PC-3 (cell line): ENCODE measurements at regions not wholly inside any gene's neighbourhood (a gene's known extent, or its start where the extent isn't known, plus 50 kb on each side); places are given as distances from the start of the nearest gene placed in this dataset.

Experiments
- ATAC-seq: fragments of 200-7000 bp; cut with Tn5 transposase; 2 replicates; pipeline ENCODE4 v1.9.1; 2020; ENCODE audit warnings: mild to moderate bottlenecking, moderate library complexity
- BruUV-seq: library from RNA; stranded (reverse); fragments of 400-500 nt; replicated peaks from 2 replicates; lab custom pipeline; 2021; lab: Mats Ljungman, UMichigan
- CTCF ChIA-PET: fragments of 300-600 bp; sonication (Branson Sonifier 250); formaldehyde crosslinking; loops from one replicate; lab custom pipeline; 2022; ENCODE audit warnings: antibody characterized with exemption; lab: Charles Lee
- POLR2A ChIA-PET: fragments of 300-600 bp; sonication (Branson Sonifier 250); formaldehyde crosslinking; loops from one replicate; lab custom pipeline; 2022; ENCODE audit warnings: antibody characterized with exemption; ENCODE audit not compliant: unreplicated experiment; lab: Charles Lee
- DNase-seq: peaks from one replicate; pipeline ENCODE4 v3.0.0-alpha.2; 2015
- H2AFZ ChIP-seq: fragments of 300-600 bp; sonication (generic); 2 replicates; pipeline ENCODE4 v1.6.0; 2016; ENCODE audit warnings: antibody characterized with exemption, low read length
- H3F3A ChIP-seq: fragments of 300-600 bp; sonication (generic); one replicate; pipeline ENCODE4 v1.6.0; 2017; ENCODE audit warnings: antibody characterized with exemption, low read length, control low read depth, mild to moderate bottlenecking; ENCODE audit not compliant: unreplicated experiment
- H3K27ac ChIP-seq: fragments of 300-600 bp; sonication (generic); 2 replicates; pipeline ENCODE4 v1.5.1; 2016; ENCODE audit warnings: mild to moderate bottlenecking, low read length
- H3K27me3 ChIP-seq: fragments of 300-600 bp; sonication (generic); 2 replicates; pipeline ENCODE4 v1.6.1; 2016; ENCODE audit warnings: low read length, mixed read lengths
- H3K36me3 ChIP-seq: fragments of 300-600 bp; sonication (generic); 2 replicates; pipeline ENCODE4 v1.6.1; 2016; ENCODE audit warnings: low read depth, mixed run types, low read length, mixed read lengths
- H3K4me1 ChIP-seq: fragments of 300-600 bp; sonication (generic); 2 replicates; pipeline ENCODE4 v1.5.1; 2016; ENCODE audit warnings: low read length; ENCODE audit not compliant: insufficient read depth
- H3K4me2 ChIP-seq: fragments of 300-600 bp; sonication (generic); 2 replicates; pipeline ENCODE4 v1.6.0; 2016; ENCODE audit warnings: low read length
- H3K4me3 ChIP-seq: fragments of 300-600 bp; sonication (generic); 2 replicates; pipeline ENCODE4 v1.5.1; 2016; ENCODE audit warnings: mild to moderate bottlenecking, low read length, mixed read lengths
- H3K79me2 ChIP-seq: fragments of 300-600 bp; sonication (generic); 2 replicates; pipeline ENCODE4 v1.6.1; 2017; ENCODE audit warnings: low read length, mixed read lengths
- H3K9ac ChIP-seq: fragments of 300-600 bp; sonication (generic); 2 replicates; pipeline ENCODE4 v1.6.0; 2016; ENCODE audit warnings: mild to moderate bottlenecking, low read length
- H3K9me2 ChIP-seq: fragments of 300-600 bp; sonication (generic); replicated peaks from 2 replicates; pipeline ENCODE4 v1.6.1; 2016; ENCODE audit warnings: mixed run types, low read length, mixed read lengths
- H3K9me3 ChIP-seq: fragments of 300-600 bp; sonication (generic); 2 replicates; pipeline ENCODE4 v1.6.1; 2016; ENCODE audit warnings: low read length, mixed read lengths
- H4K20me1 ChIP-seq: fragments of 300-600 bp; sonication (generic); 2 replicates; pipeline ENCODE4 v1.6.1; 2016; ENCODE audit warnings: low read length, mixed read lengths
- EZH2 ChIP-seq: fragments of 300-600 bp; sonication (generic); IDR thresholded peaks from one replicate; pipeline ENCODE4 v1.6.1; 2017; ENCODE audit warnings: antibody characterized with exemption, mild to moderate bottlenecking, low read length; ENCODE audit not compliant: unreplicated experiment
- EZH2phosphoT487 ChIP-seq: fragments of 300-600 bp; sonication (generic); IDR thresholded peaks from 2 replicates; pipeline ENCODE4 v1.6.1; 2018; ENCODE audit warnings: mild to moderate bottlenecking, antibody characterized with exemption, low read length, borderline replicate concordance
- intact Hi-C: fragments of 100-400 bp; cut with micrococcal nuclease; formaldehyde crosslinking; loops from 2 replicates; pipeline ENCODE4 v1.9.0; 2023
- TF ChIP-seq, protein P1 (sequence below): fragments of 300-600 bp; sonication (generic); conservative IDR thresholded peaks from 2 replicates; pipeline ENCODE4 v1.5.1; 2017; ENCODE audit warnings: antibody characterized with exemption, low read depth, mild to moderate bottlenecking, low read length

DNA sequence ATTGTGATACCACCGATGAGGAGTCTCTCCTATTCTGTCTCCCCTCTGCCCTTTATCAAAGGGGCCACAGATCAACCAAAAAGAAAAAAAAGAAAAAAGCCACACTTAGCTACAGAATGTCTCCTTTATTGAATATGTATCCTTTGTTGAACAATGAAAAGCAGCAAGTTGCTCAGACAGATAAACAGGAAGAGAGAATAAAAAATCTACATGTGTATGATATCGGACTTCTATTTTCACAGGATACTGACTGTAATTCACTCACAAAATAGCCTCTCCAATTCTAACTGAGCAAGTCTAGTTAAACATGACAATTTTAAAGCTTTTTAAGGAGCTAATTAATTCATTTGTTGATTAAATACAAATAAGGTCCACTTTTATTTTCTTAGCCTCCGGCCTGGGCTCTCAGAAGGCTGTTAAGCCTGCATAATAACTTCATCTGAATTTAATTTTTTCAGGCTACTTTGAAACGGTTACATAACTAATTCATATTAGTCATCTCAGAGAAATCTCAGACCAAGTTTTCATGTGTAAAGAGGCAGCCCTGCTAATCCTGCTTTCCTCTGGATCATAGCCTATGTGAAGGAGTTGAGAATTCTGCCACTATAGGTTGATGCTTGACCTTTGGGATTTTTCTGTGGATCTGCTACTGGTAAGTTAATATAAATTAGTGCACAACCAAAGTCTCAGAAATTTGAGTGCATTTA, 304.1 kb upstream of the NR5A2 start:
- Histone ChIP-seq H3K36me3 (no peaks in the 10 kb centered on the region), H3K4me2 (no peak overlapping the region), H3K9ac (no peak overlapping the region), H3F3A (no peaks in the 10 kb centered on the region), H3K4me1 (no peaks in the 10 kb centered on the region), H4K20me1 (no peaks in the 10 kb centered on the region), H3K4me3 (no peak overlapping the region), H3K79me2 (no peaks in the 10 kb centered on the region), H3K27me3 (no peaks in the 10 kb centered on the region), H3K9me2 (no peaks in the 10 kb centered on the region), H2AFZ (no peak overlapping the region), H3K9me3 (no peaks in the 10 kb centered on the region), H3K27ac (no peak overlapping the region)
- ChIA-PET CTCF (no interaction called here), POLR2A (no interaction called here)
- BruUV-seq = no TSS peak
- intact Hi-C loops = no loop called here
- DNase-seq = no peak
- no peak for ATAC-seq
- TF ChIP-seq EZH2phosphoT487 (no peak), EZH2 (no peak)
- TF ChIP-seq, protein P1, sequence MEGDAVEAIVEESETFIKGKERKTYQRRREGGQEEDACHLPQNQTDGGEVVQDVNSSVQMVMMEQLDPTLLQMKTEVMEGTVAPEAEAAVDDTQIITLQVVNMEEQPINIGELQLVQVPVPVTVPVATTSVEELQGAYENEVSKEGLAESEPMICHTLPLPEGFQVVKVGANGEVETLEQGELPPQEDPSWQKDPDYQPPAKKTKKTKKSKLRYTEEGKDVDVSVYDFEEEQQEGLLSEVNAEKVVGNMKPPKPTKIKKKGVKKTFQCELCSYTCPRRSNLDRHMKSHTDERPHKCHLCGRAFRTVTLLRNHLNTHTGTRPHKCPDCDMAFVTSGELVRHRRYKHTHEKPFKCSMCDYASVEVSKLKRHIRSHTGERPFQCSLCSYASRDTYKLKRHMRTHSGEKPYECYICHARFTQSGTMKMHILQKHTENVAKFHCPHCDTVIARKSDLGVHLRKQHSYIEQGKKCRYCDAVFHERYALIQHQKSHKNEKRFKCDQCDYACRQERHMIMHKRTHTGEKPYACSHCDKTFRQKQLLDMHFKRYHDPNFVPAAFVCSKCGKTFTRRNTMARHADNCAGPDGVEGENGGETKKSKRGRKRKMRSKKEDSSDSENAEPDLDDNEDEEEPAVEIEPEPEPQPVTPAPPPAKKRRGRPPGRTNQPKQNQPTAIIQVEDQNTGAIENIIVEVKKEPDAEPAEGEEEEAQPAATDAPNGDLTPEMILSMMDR = no peak

DNA sequence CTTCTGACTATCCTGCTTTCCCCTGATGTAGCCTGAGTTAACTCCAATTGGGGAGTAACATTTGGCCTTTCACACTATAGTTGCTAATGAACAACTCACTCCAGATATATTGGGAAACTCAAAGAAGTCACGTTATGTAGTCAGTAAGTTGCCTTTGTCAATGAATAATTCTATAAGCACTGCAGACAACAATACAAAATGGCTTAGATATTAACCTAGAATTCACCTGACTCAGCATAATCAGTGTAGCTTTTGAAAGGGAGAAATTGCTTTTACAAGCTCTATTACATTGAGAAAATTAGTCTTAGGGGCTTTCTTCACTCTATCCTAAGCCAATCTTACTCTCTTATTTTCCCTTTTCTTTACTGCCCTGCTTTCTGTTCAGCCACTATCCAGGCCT, 303.5 kb upstream of the NR5A2 start:
- Histone ChIP-seq H4K20me1 (no peaks in the 10 kb centered on the region), H3K9me2 (no peaks in the 10 kb centered on the region), H3K4me1 (no peaks in the 10 kb centered on the region), H3K4me2 (no peak overlapping the region), H3K27me3 (no peaks in the 10 kb centered on the region), H3K9me3 (no peaks in the 10 kb centered on the region), H3K9ac (no peak overlapping the region), H3K79me2 (no peaks in the 10 kb centered on the region), H3F3A (no peaks in the 10 kb centered on the region), H3K27ac (no peak overlapping the region), H2AFZ (no peak overlapping the region), H3K36me3 (no peaks in the 10 kb centered on the region), H3K4me3 (no peak overlapping the region)
- DNase-seq = no peak
- intact Hi-C loops = no loop called here
- no peak for ATAC-seq
- no peak for TF ChIP-seq EZH2phosphoT487
- TF ChIP-seq, protein P1 = no peak
- no peak for TF ChIP-seq EZH2
- no TSS peak for BruUV-seq
- ChIA-PET POLR2A (no interaction called here), CTCF (no interaction called here)

DNA sequence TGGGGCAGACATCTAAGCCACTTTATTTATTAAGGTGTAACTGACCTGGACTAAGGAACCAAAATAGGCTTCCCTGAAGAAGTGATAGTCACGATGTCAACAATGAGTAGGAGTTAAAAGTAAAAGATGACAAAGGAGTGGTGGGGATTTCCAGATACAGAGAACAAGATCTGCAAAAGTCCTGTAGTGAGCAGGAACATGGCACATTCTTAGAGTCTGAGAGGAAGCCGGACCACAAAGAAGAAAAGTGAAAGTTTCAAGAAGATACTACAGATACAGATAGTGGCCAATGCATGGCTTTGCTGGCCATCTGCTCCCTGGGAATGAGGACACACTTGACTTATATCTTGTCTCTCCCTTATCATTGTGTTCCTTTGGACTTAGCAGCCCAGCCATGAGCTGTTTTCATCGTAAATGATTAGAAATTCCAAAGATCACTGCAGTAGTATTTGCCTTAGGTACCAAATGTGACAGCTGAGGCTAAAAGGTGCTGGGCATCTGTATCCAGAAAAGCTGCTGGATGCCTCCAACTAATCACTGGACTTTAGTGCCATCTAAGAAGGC, 302.4 kb upstream of the NR5A2 start:
- Histone ChIP-seq H3K4me3 (no peak overlapping the region), H3K36me3 (no peaks in the 10 kb centered on the region), H3K9me3 (no peaks in the 10 kb centered on the region), H3K9me2 (no peaks in the 10 kb centered on the region), H3F3A (no peaks in the 10 kb centered on the region), H3K4me2 (no peak overlapping the region), H3K79me2 (no peaks in the 10 kb centered on the region), H4K20me1 (no peaks in the 10 kb centered on the region), H3K4me1 (no peaks in the 10 kb centered on the region), H3K27me3 (no peaks in the 10 kb centered on the region), H2AFZ (no peak overlapping the region), H3K27ac (no peak overlapping the region), H3K9ac (no peak overlapping the region)
- ChIA-PET CTCF (no interaction called here), POLR2A (no interaction called here)
- DNase-seq = no peak
- TF ChIP-seq EZH2phosphoT487 = no peak
- TF ChIP-seq, protein P1 = no peak
- TF ChIP-seq EZH2 = no peak
- no peak for ATAC-seq
- intact Hi-C loops = no loop called here
- no TSS peak for BruUV-seq
